GM12865 (cell line): ENCODE measurements at regions not wholly inside any gene's neighbourhood (a gene's known extent, or its start where the extent isn't known, plus 50 kb on each side); places are given as distances from the start of the nearest gene placed in this dataset.

Experiments used
- DNase-seq: peaks from one replicate; pipeline ENCODE4 v3.0.0; 2010; ENCODE audit warnings: low read depth
- H3K4me3 ChIP-seq: 2 replicates; pipeline ENCODE4 v1.5.1; 2011; ENCODE audit warnings: mild to moderate bottlenecking, low read depth, low read length, control low read depth
- CTCF ChIP-seq: IDR thresholded peaks from 2 replicates; pipeline ENCODE4 v1.5.1; 2011; ENCODE audit warnings: low read length, control low read depth, low read depth, inconsistent platforms; ENCODE audit not compliant: insufficient read depth; ENCODE audit errors: missing control alignments

GRCh38 chr5:60489377-60489776 lies 210.6 kb downstream of the DEPDC1B start:
- no peak for TF ChIP-seq CTCF
- DNase-seq: no peak
- no peak overlapping the region for H3K4me3 ChIP-seq

GRCh38 chr5:60488466-60489130 lies 211.4 kb downstream of the DEPDC1B start:
- no peak for TF ChIP-seq CTCF
- DNase-seq: no peak
- H3K4me3 ChIP-seq: no peak overlapping the region

- no peak for TF ChIP-seq CTCF
- DNase-seq: no peak
- no peak overlapping the region for H3K4me3 ChIP-seq
These were observed 212.0 kb downstream of the DEPDC1B start for GRCh38 chr5:60487885-60488442.

- H3K4me3 ChIP-seq: no peak overlapping the region
- DNase-seq: no peak
- TF ChIP-seq CTCF: no peak
These were observed 212.5 kb downstream of the DEPDC1B start for GRCh38 chr5:60487476-60487875.

GRCh38 chr5:60485361-60485760 lies 214.6 kb downstream of the DEPDC1B start:
- no peak for TF ChIP-seq CTCF
- no peak for DNase-seq
- H3K4me3 ChIP-seq: no peak overlapping the region

- no peak for DNase-seq
- H3K4me3 ChIP-seq: no peak overlapping the region
- TF ChIP-seq CTCF: no peak
These were observed 216.9 kb downstream of the DEPDC1B start for GRCh38 chr5:60483050-60483449.

GRCh38 chr5:60482301-60482700 lies 217.7 kb downstream of the DEPDC1B start:
- DNase-seq: no peak
- TF ChIP-seq CTCF: no peak

More at GRCh38 chr5:60482301-60482700, 217.7 kb downstream of the DEPDC1B start:
- no peak overlapping the region for H3K4me3 ChIP-seq
